Activated CD8-positive, alpha-beta T cell treated with anti-CD3 and anti-CD28 coated beads for 36 hours (primary cell): ENCODE measurements at regions not wholly inside any gene's neighbourhood (a gene's known extent, or its start where the extent isn't known, plus 50 kb on each side); places are given as distances from the start of the nearest gene placed in this dataset.

Experiments
- ATAC-seq: fragments of 200-7000 bp; cut with Tn5 transposase; one replicate; pipeline ENCODE4 v1.10.0; 2021; ENCODE audit warnings: mild to moderate bottlenecking, moderate library complexity
- CTCF ChIA-PET: fragments of 350-600 bp; sonication (Branson Sonifier 250); formaldehyde crosslinking; loops from one replicate; lab custom pipeline; 2021; ENCODE audit warnings: antibody characterized with exemption; lab: Charles Lee
- POLR2A ChIA-PET: fragments of 350-600 bp; sonication (Branson Sonifier 250); formaldehyde crosslinking; loops from one replicate; lab custom pipeline; 2021; ENCODE audit warnings: antibody characterized with exemption; lab: Charles Lee
- DNase-seq: peaks from one replicate; pipeline ENCODE4 v3.0.0-alpha.2; 2020
- H3K27ac Mint-ChIP-seq: one replicate; pipeline ENCODE4 v1.8.0; 2021; ENCODE audit warnings: mild to moderate bottlenecking, mixed read lengths
- H3K27me3 Mint-ChIP-seq: one replicate; pipeline ENCODE4 v1.8.0; 2021; ENCODE audit warnings: mixed read lengths
- H3K36me3 Mint-ChIP-seq: one replicate; pipeline ENCODE4 v1.8.0; 2021; ENCODE audit warnings: low read depth, mixed read lengths
- H3K4me1 Mint-ChIP-seq: one replicate; pipeline ENCODE4 v1.8.0; 2021; ENCODE audit warnings: low read depth, mixed read lengths
- H3K4me3 Mint-ChIP-seq: one replicate; pipeline ENCODE4 v1.8.0; 2021; ENCODE audit warnings: mild to moderate bottlenecking, moderate library complexity, mixed read lengths
- H3K9me3 Mint-ChIP-seq: one replicate; pipeline ENCODE4 v1.8.0; 2021; ENCODE audit warnings: mixed read lengths
- intact Hi-C: fragments of 100-400 bp; cut with micrococcal nuclease; formaldehyde crosslinking; loops from one replicate; pipeline ENCODE4 v1.10.0; 2022
- TF ChIP-seq, protein P1 (sequence below): fragments of 200-600 bp; IDR thresholded peaks from one replicate; pipeline ENCODE4 v1.8.0; 2022; ENCODE audit warnings: antibody characterized with exemption, mild to moderate bottlenecking

DNA sequence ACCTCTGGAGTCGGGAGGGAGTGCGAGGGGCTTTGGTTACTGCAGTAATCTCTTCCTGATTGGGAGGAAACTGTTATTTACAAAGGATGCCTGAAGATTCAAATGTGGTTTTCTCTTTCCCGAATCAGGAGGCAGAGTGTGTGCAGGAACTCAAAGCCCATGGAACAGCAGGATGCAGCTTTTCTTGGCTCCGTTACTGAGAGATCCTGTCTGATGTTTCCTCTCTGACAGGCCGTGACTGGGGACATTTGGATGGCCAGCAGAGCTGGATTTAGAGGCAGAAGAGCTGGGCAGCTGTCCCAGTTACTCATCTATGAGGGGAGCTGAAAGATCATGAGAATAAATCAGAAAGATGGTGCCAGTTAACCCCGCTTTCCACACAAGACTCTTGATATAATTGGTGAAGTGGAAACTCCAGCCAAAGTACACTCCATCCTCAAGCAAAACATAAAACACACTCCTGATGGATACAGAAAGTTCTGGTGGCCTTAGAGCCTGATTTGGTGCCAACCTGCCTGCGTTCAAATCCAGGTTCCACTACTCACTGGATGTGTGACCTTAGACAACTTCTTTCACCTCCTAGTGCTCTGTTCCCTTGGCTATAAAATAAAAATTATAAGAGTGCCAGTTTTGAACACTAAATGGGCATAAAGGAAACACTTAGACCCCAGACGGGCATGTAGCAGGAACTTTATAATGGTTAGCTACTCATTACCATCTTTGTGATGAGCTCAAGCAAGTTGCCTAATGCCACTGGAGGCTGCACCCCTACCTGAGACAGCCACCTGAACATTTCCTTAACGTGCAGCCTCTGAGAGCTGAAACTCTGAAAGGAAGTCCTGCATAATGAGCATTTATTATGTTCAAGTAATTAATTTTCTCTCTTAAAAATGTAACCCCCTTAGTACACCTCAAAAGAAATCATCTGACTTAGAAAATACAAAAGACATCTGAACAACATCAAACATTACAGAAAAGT is 349.0 kb upstream of the GATB start:
- POLR2A ChIA-PET: interaction anchor here (0.8 to 2.2 kb wide), 2 partner anchors 9 to 14 kb away, joined by 3 to 11 read pairs; no protein-coding TSS in a partner anchor
- H3K9me3 Mint-ChIP-seq: no peaks in the 10 kb centered on the region
- TF ChIP-seq, protein P1, sequence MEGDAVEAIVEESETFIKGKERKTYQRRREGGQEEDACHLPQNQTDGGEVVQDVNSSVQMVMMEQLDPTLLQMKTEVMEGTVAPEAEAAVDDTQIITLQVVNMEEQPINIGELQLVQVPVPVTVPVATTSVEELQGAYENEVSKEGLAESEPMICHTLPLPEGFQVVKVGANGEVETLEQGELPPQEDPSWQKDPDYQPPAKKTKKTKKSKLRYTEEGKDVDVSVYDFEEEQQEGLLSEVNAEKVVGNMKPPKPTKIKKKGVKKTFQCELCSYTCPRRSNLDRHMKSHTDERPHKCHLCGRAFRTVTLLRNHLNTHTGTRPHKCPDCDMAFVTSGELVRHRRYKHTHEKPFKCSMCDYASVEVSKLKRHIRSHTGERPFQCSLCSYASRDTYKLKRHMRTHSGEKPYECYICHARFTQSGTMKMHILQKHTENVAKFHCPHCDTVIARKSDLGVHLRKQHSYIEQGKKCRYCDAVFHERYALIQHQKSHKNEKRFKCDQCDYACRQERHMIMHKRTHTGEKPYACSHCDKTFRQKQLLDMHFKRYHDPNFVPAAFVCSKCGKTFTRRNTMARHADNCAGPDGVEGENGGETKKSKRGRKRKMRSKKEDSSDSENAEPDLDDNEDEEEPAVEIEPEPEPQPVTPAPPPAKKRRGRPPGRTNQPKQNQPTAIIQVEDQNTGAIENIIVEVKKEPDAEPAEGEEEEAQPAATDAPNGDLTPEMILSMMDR: no peak
- peak overlapping the region; percentile 47 for H3K27ac Mint-ChIP-seq
- peaks cover 73% of the 10 kb centered on the region for H3K4me1 Mint-ChIP-seq
- DNase-seq (no peak), ATAC-seq (no peak)
- CTCF ChIA-PET: interaction anchor here (1.1 to 1.6 kb wide), 2 partner anchors 9 to 104 kb away, joined by 3 to 4 read pairs; no protein-coding TSS in a partner anchor
- no peaks in the 10 kb centered on the region for H3K27me3 Mint-ChIP-seq
- no peaks in the 10 kb centered on the region for H3K36me3 Mint-ChIP-seq
- peak overlapping the region; percentile 21 for H3K4me3 Mint-ChIP-seq
- intact Hi-C loops: no loop called here

DNA sequence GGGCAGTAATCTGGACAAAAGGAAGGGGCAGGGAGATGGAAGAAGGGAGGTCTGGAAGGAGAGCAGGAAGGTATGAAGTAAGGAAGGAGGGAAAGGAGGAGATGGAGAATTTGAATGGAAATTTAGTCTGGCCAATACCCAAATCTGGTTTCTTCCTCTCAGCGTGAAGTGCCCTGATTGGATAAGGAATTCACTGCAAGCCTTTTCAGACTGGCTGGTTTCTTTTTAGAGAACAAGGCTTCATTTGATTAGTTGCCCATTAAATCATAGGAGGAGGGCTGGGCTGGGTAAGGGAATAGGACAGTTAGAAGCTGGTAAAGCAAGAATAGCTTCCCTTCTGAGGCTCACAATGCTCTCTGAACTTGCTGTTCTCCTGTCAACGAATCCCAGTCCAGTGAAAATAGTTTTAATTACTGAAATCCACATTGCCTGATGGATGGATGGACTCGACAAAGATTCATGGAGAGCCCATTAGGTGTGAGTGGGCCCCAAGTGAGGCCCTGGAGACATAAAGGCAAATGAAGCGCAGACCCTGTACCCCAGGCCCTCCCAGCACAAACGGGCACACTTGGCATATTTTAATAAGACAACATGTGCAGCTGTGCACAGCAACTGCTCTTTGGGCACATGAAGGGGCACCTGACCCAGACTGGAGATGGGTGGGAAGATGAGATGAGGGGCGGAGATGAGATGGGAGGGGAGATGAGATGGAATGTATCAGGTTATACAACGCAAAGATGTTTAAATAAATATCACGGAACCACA is 347.1 kb upstream of the GATB start:
- Mint-ChIP-seq H3K9me3 (no peaks in the 10 kb centered on the region), H3K4me3 (no peak overlapping the region), H3K4me1 (peaks cover 77% of the 10 kb centered on the region), H3K27me3 (no peaks in the 10 kb centered on the region), H3K36me3 (peaks cover 5% of the 10 kb centered on the region), H3K27ac (no peak overlapping the region)
- ATAC-seq (no peak), DNase-seq (no peak)
- intact Hi-C loops: no loop called here
- TF ChIP-seq, protein P1: no peak
- CTCF ChIA-PET: no interaction called here
- POLR2A ChIA-PET: interaction anchor here (1.0 kb wide), 1 partner anchor 254 kb away, joined by 3 read pairs; no protein-coding TSS in a partner anchor

DNA sequence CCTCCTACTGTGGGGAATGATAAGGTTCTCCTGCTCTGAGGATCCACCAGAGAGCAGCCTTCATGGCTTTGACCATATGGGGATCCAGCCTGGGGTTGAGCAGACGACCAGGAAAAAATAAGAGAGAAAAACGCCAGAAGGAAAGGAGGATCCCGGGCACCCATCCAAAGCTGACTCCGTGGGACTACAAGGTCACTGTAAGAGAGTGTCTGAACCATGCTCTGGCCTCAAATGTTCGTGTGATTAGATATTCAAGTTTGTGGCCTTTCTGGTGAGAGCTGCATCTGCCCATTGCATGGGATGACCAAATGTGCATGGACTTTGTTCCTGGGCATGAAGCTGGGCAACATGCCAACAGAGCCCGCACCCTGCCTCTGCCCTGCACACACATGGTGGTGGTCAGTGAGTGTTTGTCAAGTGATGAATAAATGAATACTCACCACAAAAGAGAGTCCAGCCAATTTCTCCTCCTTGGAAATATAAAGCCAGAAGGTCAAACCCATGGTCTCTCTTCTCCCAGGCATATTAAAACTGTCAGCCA is 346.0 kb upstream of the GATB start:
- no peaks in the 10 kb centered on the region for H3K9me3 Mint-ChIP-seq
- peak overlapping the region; percentile 36 for H3K27ac Mint-ChIP-seq
- CTCF ChIA-PET: no interaction called here
- no peak overlapping the region for H3K4me3 Mint-ChIP-seq
- POLR2A ChIA-PET: interaction anchor here (1.2 kb wide), 1 partner anchor 10 kb away, joined by 3 read pairs; no protein-coding TSS in a partner anchor
- H3K36me3 Mint-ChIP-seq: peaks cover 5% of the 10 kb centered on the region
- ATAC-seq: no peak
- intact Hi-C loops: no loop called here
- H3K27me3 Mint-ChIP-seq: no peaks in the 10 kb centered on the region
- TF ChIP-seq, protein P1: no peak
- no peak for DNase-seq
- H3K4me1 Mint-ChIP-seq: peaks cover 76% of the 10 kb centered on the region

DNA sequence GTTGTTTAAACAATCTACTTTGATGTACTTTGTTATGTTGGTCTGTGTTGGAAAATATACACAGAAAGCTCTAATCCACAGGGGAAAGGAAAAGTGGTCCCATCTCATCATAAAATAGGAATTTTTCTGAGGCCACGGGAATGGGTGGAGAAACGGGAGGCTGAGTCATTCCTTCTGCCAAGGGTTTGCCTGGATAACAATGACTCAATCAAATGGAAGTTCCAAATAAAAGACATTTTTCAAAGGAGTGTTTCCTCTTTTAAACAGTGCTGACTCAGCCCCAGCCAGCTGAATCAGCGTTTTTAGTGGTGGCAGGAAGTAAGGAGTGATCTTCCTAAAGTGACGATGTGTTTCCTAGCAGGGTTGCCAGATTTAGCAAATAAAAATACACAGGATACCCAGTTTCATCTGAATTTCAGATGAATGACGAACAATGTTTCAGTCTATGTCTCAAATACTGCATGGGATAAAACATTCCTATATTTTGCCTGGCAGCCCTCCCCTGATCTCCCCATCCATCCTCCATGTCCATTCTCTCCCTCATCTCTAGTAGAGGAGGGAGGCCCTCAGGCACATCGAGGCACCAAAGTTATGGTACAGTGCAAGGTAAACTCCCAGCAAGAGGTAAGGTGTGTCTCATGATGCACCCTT is 345.4 kb upstream of the GATB start:
- H3K9me3 Mint-ChIP-seq: no peaks in the 10 kb centered on the region
- ChIA-PET POLR2A (interaction anchor here (1.2 kb wide), 1 partner anchor 10 kb away, joined by 3 read pairs; no protein-coding TSS in a partner anchor), CTCF (interaction anchor here (1.7 kb wide), 1 partner anchor 9 kb away, joined by 3 read pairs; no protein-coding TSS in a partner anchor)
- H3K27me3 Mint-ChIP-seq: no peaks in the 10 kb centered on the region
- TF ChIP-seq, protein P1: no peak
- peak overlapping the region; percentile 54 for H3K27ac Mint-ChIP-seq
- ATAC-seq (no peak), DNase-seq (peak; percentile 46)
- peaks cover 82% of the 10 kb centered on the region for H3K4me1 Mint-ChIP-seq
- no peak overlapping the region for H3K4me3 Mint-ChIP-seq
- peaks cover 8% of the 10 kb centered on the region for H3K36me3 Mint-ChIP-seq
- intact Hi-C loops: no loop called here
